GM12878 (cell line): ENCODE measurements at regions not wholly inside any gene's neighbourhood (a gene's known extent, or its start where the extent isn't known, plus 50 kb on each side); places are given as distances from the start of the nearest gene placed in this dataset.

Experiments
- ATAC-seq: fragments of 200-7000 bp; cut with Tn5 transposase; 3 replicates; pipeline ENCODE4 v1.9.1; 2020; ENCODE audit warnings: mild to moderate bottlenecking, moderate library complexity
- BruUV-seq: library from RNA; stranded (reverse); fragments of 400-500 nt; replicated peaks from 2 replicates; lab custom pipeline; 2021; lab: Mats Ljungman, UMichigan
- CTCF ChIA-PET: fragments of 300-600 bp; sonication (Branson Sonifier 250); formaldehyde crosslinking; extraction: SDS; loops from one replicate; lab custom pipeline; 2021; ENCODE audit warnings: inconsistent platforms; lab: Yijun Ruan, JAX
- POLR2A ChIA-PET: fragments of 350-600 bp; formaldehyde crosslinking; extraction: SDS; loops from one replicate; lab custom pipeline; 2021; ENCODE audit warnings: inconsistent platforms; lab: Charles Lee
- RAD21 ChIA-PET: fragments of 300-600 bp; sonication (Branson Sonifier 250); formaldehyde crosslinking; loops from one replicate; lab custom pipeline; 2023; ENCODE audit warnings: antibody characterized with exemption; ENCODE audit not compliant: unreplicated experiment; lab: Charles Lee
- SMC1A ChIA-PET: fragments of 300-600 bp; sonication (Branson Sonifier 250); formaldehyde crosslinking; loops from one replicate; lab custom pipeline; 2023; ENCODE audit not compliant: unreplicated experiment, uncharacterized antibody; lab: Charles Lee
- DNase-seq: peaks from one replicate; pipeline ENCODE4 v3.0.0-alpha.2; 2011; ENCODE audit warnings: low read depth, low spot score
- FAIRE-seq: peaks from 3 replicates; lab custom pipeline; 2011; peaks lifted over from hg19 to GRCh38; lab: Jason Lieb, UNC
- H2AFZ ChIP-seq: 2 replicates; pipeline ENCODE4 v1.6.0; 2011; ENCODE audit warnings: low read depth, low read length, control low read depth; ENCODE audit not compliant: control insufficient read depth
- H3K27ac ChIP-seq: 2 replicates; pipeline ENCODE4 v1.5.1; 2011; ENCODE audit warnings: control low read depth; ENCODE audit not compliant: control insufficient read depth, insufficient read depth
- H3K27me3 ChIP-seq, 2 experiments: replicated peaks in 1 of 2; 2 replicates each; pipeline versions ENCODE4 v1.6.0 to v1.6.1; 2011; ENCODE audit warnings: low read length in 1 of 2; ENCODE audit not compliant: control insufficient read depth in 2 of 2, insufficient read depth in 2 of 2
- H3K36me3 ChIP-seq, 2 experiments: 2 replicates each; pipeline ENCODE4 v1.5.1; 2011; ENCODE audit warnings: low read length in 1 of 2; ENCODE audit not compliant: control insufficient read depth in 2 of 2, insufficient read depth in 2 of 2
- H3K4me1 ChIP-seq: 2 replicates; pipeline ENCODE4 v1.6.1; 2011; ENCODE audit warnings: mild to moderate bottlenecking, low read length, moderate library complexity, mixed read lengths; ENCODE audit not compliant: control insufficient read depth, insufficient read depth
- H3K4me2 ChIP-seq: 2 replicates; pipeline ENCODE4 v1.6.0; 2011; ENCODE audit warnings: control low read depth; ENCODE audit not compliant: control insufficient read depth, insufficient read depth
- H3K4me3 ChIP-seq: fragments of 200-600 bp; sonication (generic); 2 replicates; pipeline ENCODE4 v1.5.1; 2016
- H3K79me2 ChIP-seq: 2 replicates; pipeline ENCODE4 v1.6.0; 2011; ENCODE audit warnings: low read length; ENCODE audit not compliant: control insufficient read depth, insufficient read depth
- H3K9ac ChIP-seq: 2 replicates; pipeline ENCODE4 v1.8.0; 2011; ENCODE audit warnings: low read length, control low read depth, mixed read lengths; ENCODE audit not compliant: control insufficient read depth, insufficient read depth
- H3K9me3 ChIP-seq: replicated peaks from 3 replicates; pipeline ENCODE4 v1.5.1; 2011; ENCODE audit warnings: mild to moderate bottlenecking, low read length; ENCODE audit not compliant: control insufficient read depth, insufficient read depth
- H4K20me1 ChIP-seq: 2 replicates; pipeline ENCODE4 v1.6.0; 2011; ENCODE audit not compliant: control insufficient read depth, insufficient read depth
- CHD2 ChIP-seq: IDR thresholded peaks from 2 replicates; pipeline ENCODE4 v1.6.1; 2011; ENCODE audit warnings: low read depth, low read length, improper control_type of control experiment, borderline replicate concordance
- EED ChIP-seq: sonication (generic); IDR thresholded peaks from 2 replicates; pipeline ENCODE4 v1.6.1; 2016; ENCODE audit warnings: antibody characterized with exemption, low read depth
- ELK1 ChIP-seq: IDR thresholded peaks from 2 replicates; pipeline ENCODE4 v1.6.1; 2012; ENCODE audit warnings: low read depth, low read length, improper control_type of control experiment
- GABPA ChIP-seq: IDR thresholded peaks from 2 replicates; pipeline ENCODE4 v1.6.1; 2014; ENCODE audit warnings: antibody characterized with exemption, low read depth, mild to moderate bottlenecking, inconsistent platforms
- HDAC2 ChIP-seq: fragments of 200-600 bp; sonication (generic); IDR thresholded peaks from 2 replicates; pipeline ENCODE4 v1.6.1; 2017
- HDAC6 ChIP-seq: fragments of 200-600 bp; sonication (generic); IDR thresholded peaks from one replicate; pipeline ENCODE4 v1.8.0; 2017; ENCODE audit warnings: antibody characterized with exemption; ENCODE audit not compliant: unreplicated experiment
- MLLT1 ChIP-seq: fragments of 450-650 bp; IDR thresholded peaks from 2 replicates; pipeline ENCODE4 v1.6.1; 2016; ENCODE audit warnings: mild to moderate bottlenecking
- MTA2 ChIP-seq: fragments of 450-650 bp; IDR thresholded peaks from 2 replicates; pipeline ENCODE4 v1.6.1; 2016; ENCODE audit warnings: low read depth, mild to moderate bottlenecking, moderate library complexity
- MTA3 ChIP-seq: IDR thresholded peaks from 2 replicates; pipeline ENCODE4 v1.6.1; 2012; ENCODE audit warnings: low read length, inconsistent platforms, borderline replicate concordance
- PAX5 ChIP-seq: IDR thresholded peaks from 2 replicates; pipeline ENCODE4 v1.6.1; 2011; ENCODE audit warnings: low read depth, low read length, borderline replicate concordance
- REST ChIP-seq: IDR thresholded peaks from 2 replicates; pipeline ENCODE4 v1.6.1; 2012; ENCODE audit warnings: mild to moderate bottlenecking, low read depth, low read length
- WGBS: methylation state at CpG from one replicate; pipeline ENCODE4 v1.1.6; 2016; ENCODE audit warnings: low lambda C conversion rate; ENCODE audit not compliant: insufficient replicate concordance, insufficient coverage; ENCODE audit errors: missing lambda C conversion rate; 5-methylcytosine and 5-hydroxymethylcytosine counted together
- in situ Hi-C: fragments of 300-500 bp; cut with MboI; formaldehyde crosslinking; loops from 9 replicates; pipeline ENCODE4 v1.14.3; 2018; ENCODE audit warnings: mixed read lengths
- intact Hi-C: fragments of 100-400 bp; cut with micrococcal nuclease; formaldehyde crosslinking; loops from one replicate; pipeline ENCODE4 v1.14.2; 2022; ENCODE audit not compliant: unreplicated experiment

GRCh38 chr9:108760841-108761240 lies 94.9 kb downstream of the ACTL7B start:
- intact Hi-C loops = loop anchor here (1.0 to 5.0 kb wide), 5 partner anchors 192 to 1339 kb away; no protein-coding TSS in a partner anchor
- FAIRE-seq (no peak), DNase-seq (no peak), ATAC-seq (no peak)
- Histone ChIP-seq H3K9ac (no peak overlapping the region), H3K27ac (no peak overlapping the region), H3K79me2 (no peaks in the 10 kb centered on the region), H4K20me1 (no peaks in the 10 kb centered on the region), H3K36me3 (no peaks in the 10 kb centered on the region), H3K4me2 (no peak overlapping the region), H2AFZ (no peak overlapping the region), H3K9me3 (no peaks in the 10 kb centered on the region), H3K4me1 (peaks cover 3% of the 10 kb centered on the region; the same call in 1 of the 2 replicates), H3K4me3 (no peak overlapping the region), H3K27me3 (no peaks in the 10 kb centered on the region)
- BruUV-seq = no TSS peak
- ChIA-PET RAD21 (interaction anchor here (0.7 to 1.5 kb wide), 5 partner anchors 193 to 1602 kb away, joined by 3 to 6 read pairs (median 3); no protein-coding TSS in a partner anchor), POLR2A (no interaction called here), SMC1A (interaction anchor here (0.7 to 4.8 kb wide), 6 partner anchors 125 to 1336 kb away, joined by 3 to 14 read pairs (median 3); no protein-coding TSS in a partner anchor), CTCF (interaction anchor here (0.9 to 3.2 kb wide), 10 partner anchors 44 to 1603 kb away, joined by 3 to 13 read pairs (median 4); no protein-coding TSS in a partner anchor)
- 43% methylated on average over 2 of the region's 2 CpGs for WGBS
- in situ Hi-C loops = loop anchor here (10.0 kb wide), 1 partner anchor 1286 kb away; no protein-coding TSS in a partner anchor
- no peak for TF ChIP-seq REST
- no peak for TF ChIP-seq MLLT1
- TF ChIP-seq GABPA = no peak
- TF ChIP-seq EED = no peak
- TF ChIP-seq PAX5 = no peak
- no peak for TF ChIP-seq MTA2
- no peak for TF ChIP-seq MTA3
- no peak for TF ChIP-seq HDAC2
- no peak for TF ChIP-seq CHD2
- no peak for TF ChIP-seq HDAC6
- TF ChIP-seq ELK1 = no peak
